WERI-Rb-1 (cell line): ENCODE measurements at regions not wholly inside any gene's neighbourhood (a gene's known extent, or its start where the extent isn't known, plus 50 kb on each side); places are given as distances from the start of the nearest gene placed in this dataset.

Experiments
- DNase-seq: peaks from one replicate; pipeline ENCODE4 v3.0.0-alpha.2; 2020
- H3K27ac ChIP-seq: fragments of 250-450 bp; sonication (Bioruptor Pico); 2 replicates; pipeline ENCODE4 v1.5.1; 2020; ENCODE audit warnings: mild to moderate bottlenecking, moderate library complexity
- H3K27me3 ChIP-seq: fragments of 250-450 bp; sonication (Bioruptor Pico); 2 replicates; pipeline ENCODE4 v1.5.1; 2021; ENCODE audit warnings: mild to moderate bottlenecking, low read depth, moderate library complexity; ENCODE audit not compliant: insufficient read depth, severe bottlenecking
- H3K36me3 ChIP-seq: fragments of 250-450 bp; sonication (Bioruptor Pico); 2 replicates; pipeline ENCODE4 v1.5.1; 2020; ENCODE audit warnings: mild to moderate bottlenecking, moderate library complexity
- H3K4me3 ChIP-seq: 2 replicates; pipeline ENCODE4 v1.5.1; 2011; ENCODE audit warnings: low read depth, mild to moderate bottlenecking, control low read depth, low read length
- H3K9me3 ChIP-seq: fragments of 250-450 bp; sonication (Bioruptor Pico); 2 replicates; pipeline ENCODE4 v1.5.1; 2021; ENCODE audit warnings: mild to moderate bottlenecking, moderate library complexity; ENCODE audit not compliant: severe bottlenecking
- CTCF ChIP-seq: IDR thresholded peaks from 2 replicates; pipeline ENCODE4 v1.5.1; 2011; ENCODE audit warnings: low read depth, mild to moderate bottlenecking, control low read depth, inconsistent platforms, low read length

- no peak overlapping the region for H3K27ac ChIP-seq
- TF ChIP-seq CTCF: no peak
- no peak for DNase-seq
- no peaks in the 10 kb centered on the region for H3K27me3 ChIP-seq
- no peak overlapping the region for H3K4me3 ChIP-seq
- H3K36me3 ChIP-seq: no peaks in the 10 kb centered on the region
- H3K9me3 ChIP-seq: no peaks in the 10 kb centered on the region
Observed at GRCh38 chr7:22676385-22676784, 50.6 kb upstream of the IL6 start.

- DNase-seq: no peak
- Histone ChIP-seq H3K27me3 (no peaks in the 10 kb centered on the region), H3K4me3 (no peak overlapping the region), H3K27ac (no peak overlapping the region), H3K9me3 (no peaks in the 10 kb centered on the region), H3K36me3 (no peaks in the 10 kb centered on the region)
- TF ChIP-seq CTCF: no peak
Observed at GRCh38 chr7:22675917-22676343, 51.1 kb upstream of the IL6 start.

GRCh38 chr7:22675421-22675820 lies 51.6 kb upstream of the IL6 start:
- no peak overlapping the region for H3K27ac ChIP-seq
- no peaks in the 10 kb centered on the region for H3K27me3 ChIP-seq
- no peaks in the 10 kb centered on the region for H3K36me3 ChIP-seq
- no peak for TF ChIP-seq CTCF
- no peaks in the 10 kb centered on the region for H3K9me3 ChIP-seq
- no peak overlapping the region for H3K4me3 ChIP-seq
- DNase-seq: no peak

GRCh38 chr7:22672846-22673680 lies 53.9 kb upstream of the IL6 start:
- TF ChIP-seq CTCF: no peak
- Histone ChIP-seq H3K27ac (no peak overlapping the region), H3K4me3 (no peak overlapping the region), H3K27me3 (no peaks in the 10 kb centered on the region), H3K36me3 (no peaks in the 10 kb centered on the region), H3K9me3 (no peaks in the 10 kb centered on the region)
- DNase-seq: no peak

- no peak for DNase-seq
- Histone ChIP-seq H3K27me3 (no peaks in the 10 kb centered on the region), H3K4me3 (no peak overlapping the region), H3K27ac (no peak overlapping the region), H3K9me3 (no peaks in the 10 kb centered on the region), H3K36me3 (no peaks in the 10 kb centered on the region)
- no peak for TF ChIP-seq CTCF
Observed at GRCh38 chr7:22671177-22671879, 55.7 kb upstream of the IL6 start.
